GM13976 (cell line): ENCODE measurements at regions not wholly inside any gene's neighbourhood (a gene's known extent, or its start where the extent isn't known, plus 50 kb on each side); places are given as distances from the start of the nearest gene placed in this dataset.

Experiments used
- DNase-seq: peaks from one replicate; pipeline ENCODE4 v3.0.0; 2012; ENCODE audit warnings: low spot score
- in situ Hi-C: fragments of 300-500 bp; cut with MboI; formaldehyde crosslinking; loops from one replicate; pipeline ENCODE4 v1.12.0; 2022; ENCODE audit warnings: low sequenced_read_pairs, mixed read lengths, inconsistent platforms; ENCODE audit not compliant: unreplicated experiment
- TF ChIP-seq, protein P1 (sequence below): IDR thresholded peaks from 2 replicates; pipeline ENCODE4 v1.5.1; 2012; ENCODE audit warnings: borderline replicate concordance, mild to moderate bottlenecking; ENCODE audit not compliant: insufficient read depth; ENCODE audit errors: extremely low read depth, missing control alignments, control extremely low read depth

DNA sequence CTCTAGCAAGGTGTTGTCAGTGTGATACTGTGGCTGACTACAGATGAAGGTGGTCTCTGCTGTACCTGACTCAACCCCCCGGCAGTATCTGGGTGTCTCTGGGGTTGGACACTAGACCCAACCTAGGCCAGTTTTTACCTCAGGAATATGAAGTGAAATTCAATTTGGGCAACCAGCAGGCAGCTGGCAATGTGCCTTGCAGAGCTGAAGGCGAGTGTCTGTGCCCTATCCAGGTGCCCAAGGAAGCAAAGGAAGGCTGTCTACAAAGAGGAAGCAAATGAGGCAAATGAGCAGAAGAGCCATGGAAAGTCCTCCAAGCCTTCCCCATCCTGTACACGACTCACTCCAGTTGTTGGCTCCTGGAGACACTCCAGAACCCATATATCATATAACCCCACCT, 264.6 kb upstream of the AGAP1 start:
- no peak for DNase-seq
- in situ Hi-C loops: no loop called here
- TF ChIP-seq, protein P1, sequence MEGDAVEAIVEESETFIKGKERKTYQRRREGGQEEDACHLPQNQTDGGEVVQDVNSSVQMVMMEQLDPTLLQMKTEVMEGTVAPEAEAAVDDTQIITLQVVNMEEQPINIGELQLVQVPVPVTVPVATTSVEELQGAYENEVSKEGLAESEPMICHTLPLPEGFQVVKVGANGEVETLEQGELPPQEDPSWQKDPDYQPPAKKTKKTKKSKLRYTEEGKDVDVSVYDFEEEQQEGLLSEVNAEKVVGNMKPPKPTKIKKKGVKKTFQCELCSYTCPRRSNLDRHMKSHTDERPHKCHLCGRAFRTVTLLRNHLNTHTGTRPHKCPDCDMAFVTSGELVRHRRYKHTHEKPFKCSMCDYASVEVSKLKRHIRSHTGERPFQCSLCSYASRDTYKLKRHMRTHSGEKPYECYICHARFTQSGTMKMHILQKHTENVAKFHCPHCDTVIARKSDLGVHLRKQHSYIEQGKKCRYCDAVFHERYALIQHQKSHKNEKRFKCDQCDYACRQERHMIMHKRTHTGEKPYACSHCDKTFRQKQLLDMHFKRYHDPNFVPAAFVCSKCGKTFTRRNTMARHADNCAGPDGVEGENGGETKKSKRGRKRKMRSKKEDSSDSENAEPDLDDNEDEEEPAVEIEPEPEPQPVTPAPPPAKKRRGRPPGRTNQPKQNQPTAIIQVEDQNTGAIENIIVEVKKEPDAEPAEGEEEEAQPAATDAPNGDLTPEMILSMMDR: no peak

DNA sequence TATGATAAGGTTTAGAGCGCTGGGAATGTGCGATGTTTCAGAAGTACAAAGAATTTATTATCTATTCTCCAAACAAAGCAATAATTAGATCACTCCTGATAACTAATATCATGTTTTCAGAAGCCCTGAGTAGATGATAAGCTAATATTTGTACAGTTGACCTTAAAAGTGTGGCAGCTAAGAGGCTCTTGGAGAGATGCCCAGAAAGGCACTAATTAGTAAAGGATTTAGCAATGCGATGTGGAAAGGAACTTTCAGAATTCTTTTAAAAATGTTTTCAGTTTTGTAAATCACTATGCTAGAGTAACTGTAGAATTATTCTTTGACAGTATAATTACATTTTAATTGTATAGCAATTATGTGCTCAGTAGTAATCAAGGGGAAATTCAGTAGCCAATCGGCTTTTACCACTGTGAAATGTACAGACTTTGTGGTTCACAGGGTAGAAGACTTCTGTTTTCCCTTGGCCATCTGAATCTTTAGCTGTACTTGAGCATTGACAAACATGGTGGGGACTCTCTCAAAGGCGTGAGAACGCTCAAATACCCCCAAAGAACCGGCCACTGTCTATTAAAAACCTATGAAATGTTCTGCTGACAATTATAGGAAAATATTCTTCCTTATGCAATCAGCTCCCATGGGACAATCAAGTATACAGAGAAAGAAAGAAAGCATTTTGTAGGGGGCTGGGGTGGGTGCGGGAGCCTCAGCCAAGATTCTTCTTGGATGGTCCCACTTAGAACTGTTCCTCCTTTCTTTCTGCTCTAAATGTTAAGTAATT, 262.8 kb upstream of the AGAP1 start:
- in situ Hi-C loops: no loop called here
- DNase-seq: no peak
- TF ChIP-seq, protein P1: no peak

DNA sequence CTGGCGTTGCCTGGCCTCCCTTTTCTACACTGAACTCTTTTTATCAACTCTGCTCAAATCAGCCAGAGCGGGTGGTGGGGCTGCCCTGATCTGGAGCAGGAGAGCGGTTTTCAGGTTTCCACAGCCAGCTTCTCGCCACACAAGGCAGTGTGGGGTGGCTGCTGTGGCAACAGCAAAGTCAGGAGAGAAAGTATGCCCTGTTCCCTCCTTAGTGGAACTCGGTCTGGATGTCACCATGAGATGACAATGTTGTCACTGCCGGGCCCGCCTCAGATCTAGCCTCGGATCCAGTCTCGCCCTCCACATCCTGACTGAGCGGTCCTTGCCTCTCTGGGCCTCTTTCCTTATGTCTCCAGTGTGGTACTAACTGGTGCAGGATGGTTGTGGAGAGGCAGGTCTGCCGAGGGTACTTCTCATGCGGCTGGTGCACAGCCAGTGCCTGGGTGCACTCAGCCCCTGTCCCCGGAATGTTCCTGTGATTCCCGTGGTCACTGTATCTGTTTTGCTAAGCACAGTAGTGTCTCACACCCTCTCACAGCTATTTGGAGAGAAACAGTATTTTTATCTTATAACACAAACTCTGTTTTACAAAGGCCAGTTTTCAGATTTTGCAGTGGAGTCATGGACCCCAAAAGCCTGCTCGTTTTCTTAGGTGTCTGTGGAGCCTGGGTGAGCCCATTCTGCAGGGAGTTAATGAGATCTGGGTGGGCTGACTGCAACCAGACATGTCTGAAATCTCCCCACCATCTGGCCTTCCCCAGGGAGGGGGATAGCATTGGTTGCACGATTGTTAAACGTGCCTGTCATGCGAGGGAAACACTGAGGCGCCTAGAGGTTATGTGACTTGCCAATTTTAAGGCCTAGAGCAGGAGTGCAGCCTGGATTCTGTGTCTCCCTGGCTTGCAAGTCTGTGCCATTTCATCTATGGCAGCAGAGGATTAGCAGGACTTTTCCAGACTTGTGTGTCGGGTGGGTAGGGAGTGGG, 261.1 kb upstream of the AGAP1 start:
- TF ChIP-seq, protein P1: no peak
- DNase-seq: no peak
- in situ Hi-C loops: no loop called here

DNA sequence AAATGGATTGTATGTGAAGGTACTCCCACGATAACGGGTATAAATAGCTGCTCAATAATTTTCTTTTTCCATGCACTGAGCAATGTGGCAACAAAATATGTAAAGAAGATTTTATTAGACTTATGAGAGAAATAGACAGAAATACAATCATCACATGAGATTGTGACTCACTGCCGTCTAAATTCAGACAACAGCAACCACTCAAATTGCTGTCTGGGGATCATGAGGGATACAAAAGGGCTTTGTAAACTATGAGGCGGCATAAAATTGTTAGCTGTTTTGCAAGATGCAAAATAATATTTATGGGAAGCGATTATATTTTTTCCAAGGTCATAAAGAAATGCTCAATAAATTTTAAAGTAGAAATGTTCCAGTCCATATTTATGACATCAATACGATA, 259.1 kb upstream of the AGAP1 start:
- in situ Hi-C loops: no loop called here
- TF ChIP-seq, protein P1: no peak

DNA sequence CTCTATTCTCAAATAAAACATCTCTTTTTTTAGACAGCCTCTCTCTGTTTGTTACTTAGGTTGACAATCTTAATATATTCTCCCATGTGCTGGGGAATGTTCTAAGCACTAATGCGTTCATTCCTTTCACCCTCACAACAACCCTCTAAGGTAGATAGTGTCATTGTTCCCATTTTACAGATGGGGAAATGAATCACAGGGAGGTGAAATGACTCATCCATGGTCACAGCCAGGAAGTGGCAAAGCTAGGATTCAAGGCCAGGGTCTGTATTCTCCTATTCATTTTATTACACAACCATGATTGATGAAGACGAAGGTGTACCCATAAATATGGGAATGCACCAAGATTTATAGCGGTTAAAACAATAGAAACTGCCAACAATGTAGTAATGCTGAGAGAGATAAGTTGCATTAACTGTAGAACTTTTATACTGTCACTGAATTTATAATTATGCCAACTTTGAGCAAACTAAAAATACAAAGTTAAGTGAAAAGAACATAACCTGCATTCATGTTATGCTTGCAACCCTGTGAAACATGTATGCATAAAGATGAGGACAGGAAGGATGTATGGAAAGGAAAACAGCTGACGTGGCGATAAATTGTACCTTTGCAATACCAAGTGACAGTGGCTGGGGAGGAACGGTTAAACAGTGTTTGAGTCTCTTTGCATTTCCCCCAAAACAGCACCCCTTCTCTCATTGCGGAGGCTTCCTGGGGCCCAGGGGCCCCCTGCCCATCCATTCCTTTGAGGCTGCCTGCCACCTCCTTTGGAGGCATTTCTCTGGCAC, 257.7 kb upstream of the AGAP1 start:
- TF ChIP-seq, protein P1: no peak
- in situ Hi-C loops: no loop called here
- DNase-seq: no peak

More for the DNA sequence above, 259.1 kb upstream of the AGAP1 start:
- no peak for DNase-seq

DNA sequence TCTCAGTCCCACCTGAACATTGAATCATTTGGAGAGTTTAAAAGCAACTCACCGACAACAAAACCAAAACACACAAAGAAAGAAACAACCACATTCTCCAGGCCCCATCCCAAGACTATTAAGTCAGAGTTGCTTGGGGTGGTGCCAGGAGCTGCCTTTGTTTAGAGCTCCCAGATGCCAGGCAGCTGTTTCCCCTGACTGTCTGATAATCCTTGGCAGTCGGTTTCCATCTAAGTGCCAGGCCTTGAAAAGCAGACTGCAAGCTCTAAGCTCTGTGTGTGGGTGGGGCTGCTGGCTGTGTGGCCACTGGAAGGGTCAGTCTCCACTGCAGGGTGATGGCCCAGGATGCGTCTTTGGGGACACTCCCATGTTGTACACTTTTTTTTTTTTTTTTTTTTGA, 255.3 kb upstream of the AGAP1 start:
- DNase-seq: no peak
- in situ Hi-C loops: no loop called here
- TF ChIP-seq, protein P1: no peak
